Glutamatergic neuron (in vitro differentiated cells): ENCODE measurements at regions not wholly inside any gene's neighbourhood (a gene's known extent, or its start where the extent isn't known, plus 50 kb on each side); places are given as distances from the start of the nearest gene placed in this dataset.

Experiments used
- DNase-seq: peaks from one replicate; pipeline ENCODE4 v3.0.0; 2022
- H3K27ac Mint-ChIP-seq: one replicate; pipeline ENCODE4 v1.8.0; 2020; ENCODE audit warnings: mild to moderate bottlenecking, mixed read lengths, inconsistent platforms; ENCODE audit not compliant: unreplicated experiment
- H3K27me3 Mint-ChIP-seq: one replicate; pipeline ENCODE4 v1.8.0; 2020; ENCODE audit warnings: mild to moderate bottlenecking, moderate library complexity, mixed read lengths, inconsistent platforms; ENCODE audit not compliant: unreplicated experiment
- H3K36me3 Mint-ChIP-seq: one replicate; pipeline ENCODE4 v1.8.0; 2020; ENCODE audit warnings: mild to moderate bottlenecking, mixed read lengths, inconsistent platforms; ENCODE audit not compliant: unreplicated experiment
- H3K4me1 Mint-ChIP-seq: one replicate; pipeline ENCODE4 v1.8.0; 2020; ENCODE audit warnings: mild to moderate bottlenecking, low read depth, mixed read lengths, inconsistent platforms; ENCODE audit not compliant: unreplicated experiment
- H3K4me3 Mint-ChIP-seq: one replicate; pipeline ENCODE4 v1.8.0; 2020; ENCODE audit warnings: mild to moderate bottlenecking, mixed read lengths, inconsistent platforms; ENCODE audit not compliant: unreplicated experiment
- H3K9me3 Mint-ChIP-seq: one replicate; pipeline ENCODE4 v1.8.0; 2020; ENCODE audit warnings: mild to moderate bottlenecking, moderate library complexity, mixed read lengths, inconsistent platforms; ENCODE audit not compliant: unreplicated experiment
- TF ChIP-seq, protein P1 (sequence below): fragments of 200-600 bp; sonication (generic); IDR thresholded peaks from one replicate; pipeline ENCODE4 v1.5.0; 2021; ENCODE audit not compliant: partially characterized antibody, unreplicated experiment

DNA sequence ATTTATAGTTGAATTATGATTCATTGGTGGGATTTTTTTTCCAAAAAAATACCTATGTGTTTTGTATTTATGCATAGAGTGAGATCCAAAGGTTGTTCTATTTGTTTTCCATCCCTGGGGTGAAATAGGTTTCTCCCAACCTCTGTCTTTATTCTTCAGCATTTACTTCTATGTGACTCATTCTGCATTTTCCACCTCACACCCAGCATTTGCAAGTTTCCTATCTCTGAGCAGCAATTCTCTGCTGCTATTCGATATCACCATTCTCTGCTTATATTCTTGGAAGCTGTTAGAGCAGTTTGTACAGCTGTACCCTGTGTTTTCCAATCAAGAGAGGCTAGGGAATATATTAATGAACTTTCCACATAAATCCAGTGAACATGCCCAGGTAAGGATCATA lies 538.9 kb downstream of the SNAPC1 start:
- H3K4me1 Mint-ChIP-seq: no peaks in the 10 kb centered on the region
- no peaks in the 10 kb centered on the region for H3K9me3 Mint-ChIP-seq

DNA sequence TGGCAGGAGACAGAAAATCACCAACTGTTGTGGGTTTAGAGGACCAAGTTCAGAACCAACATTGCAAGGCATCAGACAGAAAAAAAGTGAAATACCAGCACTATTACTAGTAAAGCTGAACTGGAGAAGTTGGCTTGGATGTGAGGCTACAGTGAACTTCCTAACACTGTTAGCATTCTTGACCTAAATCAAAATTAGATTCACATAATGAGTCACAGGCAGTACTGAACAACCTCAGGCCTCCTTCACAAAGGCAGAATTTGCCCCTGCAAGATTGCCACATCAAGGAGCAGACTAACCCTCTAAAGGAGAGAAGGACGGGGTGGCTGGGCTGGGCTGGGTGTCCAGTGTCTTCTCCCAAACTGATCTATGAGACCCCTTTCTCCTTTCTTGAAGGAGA lies 539.7 kb downstream of the SNAPC1 start:
- Mint-ChIP-seq H3K4me1 (no peaks in the 10 kb centered on the region), H3K27ac (no peak overlapping the region), H3K4me3 (no peak overlapping the region), H3K27me3 (no peaks in the 10 kb centered on the region), H3K9me3 (no peaks in the 10 kb centered on the region), H3K36me3 (no peaks in the 10 kb centered on the region)
- DNase-seq: no peak
- TF ChIP-seq, protein P1, sequence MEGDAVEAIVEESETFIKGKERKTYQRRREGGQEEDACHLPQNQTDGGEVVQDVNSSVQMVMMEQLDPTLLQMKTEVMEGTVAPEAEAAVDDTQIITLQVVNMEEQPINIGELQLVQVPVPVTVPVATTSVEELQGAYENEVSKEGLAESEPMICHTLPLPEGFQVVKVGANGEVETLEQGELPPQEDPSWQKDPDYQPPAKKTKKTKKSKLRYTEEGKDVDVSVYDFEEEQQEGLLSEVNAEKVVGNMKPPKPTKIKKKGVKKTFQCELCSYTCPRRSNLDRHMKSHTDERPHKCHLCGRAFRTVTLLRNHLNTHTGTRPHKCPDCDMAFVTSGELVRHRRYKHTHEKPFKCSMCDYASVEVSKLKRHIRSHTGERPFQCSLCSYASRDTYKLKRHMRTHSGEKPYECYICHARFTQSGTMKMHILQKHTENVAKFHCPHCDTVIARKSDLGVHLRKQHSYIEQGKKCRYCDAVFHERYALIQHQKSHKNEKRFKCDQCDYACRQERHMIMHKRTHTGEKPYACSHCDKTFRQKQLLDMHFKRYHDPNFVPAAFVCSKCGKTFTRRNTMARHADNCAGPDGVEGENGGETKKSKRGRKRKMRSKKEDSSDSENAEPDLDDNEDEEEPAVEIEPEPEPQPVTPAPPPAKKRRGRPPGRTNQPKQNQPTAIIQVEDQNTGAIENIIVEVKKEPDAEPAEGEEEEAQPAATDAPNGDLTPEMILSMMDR: no peak

More for the DNA sequence above, 538.9 kb downstream of the SNAPC1 start:
- Mint-ChIP-seq H3K27me3 (no peaks in the 10 kb centered on the region), H3K27ac (no peak overlapping the region), H3K4me3 (no peak overlapping the region), H3K36me3 (no peaks in the 10 kb centered on the region)
- DNase-seq: no peak
- TF ChIP-seq, protein P1: no peak

DNA sequence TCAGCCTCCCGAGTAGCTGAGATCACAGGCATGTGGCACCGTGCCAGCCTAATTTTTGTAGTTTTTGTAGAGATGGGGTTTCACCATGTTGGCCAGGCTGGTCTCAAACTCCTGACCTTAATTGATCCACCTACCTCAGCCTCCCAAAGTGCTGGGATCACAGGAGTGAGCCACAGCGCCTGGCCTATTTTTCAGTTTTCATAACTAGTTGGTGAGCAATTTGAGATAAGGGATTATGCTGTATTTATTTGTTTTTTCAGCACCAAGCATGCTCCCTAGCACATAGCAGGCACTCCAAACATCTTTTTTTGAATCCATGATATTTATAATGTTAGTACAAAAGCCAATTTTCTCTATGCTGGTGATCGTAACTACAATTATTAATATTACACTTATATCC lies 541.2 kb downstream of the SNAPC1 start:
- no peaks in the 10 kb centered on the region for H3K9me3 Mint-ChIP-seq
- H3K36me3 Mint-ChIP-seq: no peaks in the 10 kb centered on the region
- DNase-seq: no peak
- H3K4me3 Mint-ChIP-seq: no peak overlapping the region
- H3K4me1 Mint-ChIP-seq: no peaks in the 10 kb centered on the region
- H3K27me3 Mint-ChIP-seq: no peaks in the 10 kb centered on the region
- TF ChIP-seq, protein P1: no peak
- no peak overlapping the region for H3K27ac Mint-ChIP-seq

DNA sequence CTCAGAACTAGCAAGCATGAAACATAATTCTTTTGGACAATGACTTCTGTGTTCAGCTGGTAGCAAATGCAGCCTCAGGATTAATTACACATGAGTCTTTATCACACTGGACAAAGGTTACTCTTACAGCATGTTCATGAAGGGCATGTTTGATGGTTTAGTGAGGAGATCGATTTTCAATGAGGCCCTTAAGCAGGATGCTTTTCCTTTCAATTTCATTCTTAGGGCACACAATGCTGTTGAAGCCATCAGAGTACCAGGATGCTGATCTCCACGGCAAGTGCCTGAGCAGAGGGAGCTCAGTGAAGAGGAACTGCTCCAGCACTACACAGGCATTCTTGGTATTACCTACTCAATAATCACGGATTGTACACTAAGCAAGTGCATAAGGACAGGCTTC lies 542.0 kb downstream of the SNAPC1 start:
- TF ChIP-seq, protein P1: no peak
- Mint-ChIP-seq H3K27ac (no peak overlapping the region), H3K36me3 (no peaks in the 10 kb centered on the region), H3K4me3 (no peak overlapping the region), H3K9me3 (no peaks in the 10 kb centered on the region), H3K27me3 (no peaks in the 10 kb centered on the region), H3K4me1 (no peaks in the 10 kb centered on the region)
- DNase-seq: no peak

DNA sequence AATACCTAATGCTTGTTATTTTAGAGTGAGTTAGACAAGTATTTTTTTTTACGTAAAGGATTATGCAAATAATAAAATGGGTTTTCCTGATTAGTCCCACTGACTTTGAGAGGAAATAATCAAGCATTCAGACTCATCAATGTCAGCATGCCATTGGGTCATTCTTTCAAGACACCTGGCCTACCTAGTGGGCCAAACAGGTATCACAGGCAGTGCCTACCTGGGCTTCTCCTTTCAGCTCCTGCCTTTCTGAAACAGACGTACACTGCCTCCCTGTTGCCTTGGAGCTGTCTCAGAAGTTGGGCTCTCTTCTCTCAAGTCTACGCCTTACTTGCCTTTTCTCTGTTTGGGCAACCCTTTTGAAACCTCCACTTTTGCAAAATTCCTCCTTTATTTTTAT lies 545.6 kb downstream of the SNAPC1 start:
- TF ChIP-seq, protein P1: no peak
- DNase-seq: no peak
- H3K27ac Mint-ChIP-seq: no peak overlapping the region

More for the DNA sequence above, 545.6 kb downstream of the SNAPC1 start:
- no peaks in the 10 kb centered on the region for H3K9me3 Mint-ChIP-seq
- H3K27me3 Mint-ChIP-seq: no peaks in the 10 kb centered on the region
- no peaks in the 10 kb centered on the region for H3K4me1 Mint-ChIP-seq
- no peaks in the 10 kb centered on the region for H3K36me3 Mint-ChIP-seq
- H3K4me3 Mint-ChIP-seq: no peak overlapping the region
